ENCODE measurements at regions not wholly inside any gene's neighbourhood (a gene's known extent, or its start where the extent isn't known, plus 50 kb on each side); places are given as distances from the start of the nearest gene placed in this dataset.

GRCh38 chr6:74872754-74873476, 332.9 kb downstream of the COL12A1 start:
- no peak overlapping the region for H3K4me3 ChIP-seq (ENCODE audit: low read depth, low read length)
- no peak for DNase-seq (ENCODE audit: low read depth)
- no peak for TF ChIP-seq CTCF (IDR thresholded peaks at IDR 0.05; ENCODE audit: insufficient read depth, low read depth, low read length)

GRCh38 chr6:74871757-74872156, 334.1 kb downstream of the COL12A1 start:
- H3K4me3 ChIP-seq (ENCODE audit: low read depth, low read length), result no peak overlapping the region
- TF ChIP-seq CTCF (IDR thresholded peaks at IDR 0.05; ENCODE audit: insufficient read depth, low read depth, low read length), result no peak
- no peak for DNase-seq (ENCODE audit: low read depth)

- H3K4me3 ChIP-seq (ENCODE audit: low read depth, low read length), result no peak overlapping the region
- TF ChIP-seq CTCF (IDR thresholded peaks at IDR 0.05; ENCODE audit: insufficient read depth, low read depth, low read length), result peak; percentile 6
- no peak for DNase-seq (ENCODE audit: low read depth)
These were observed 335.4 kb downstream of the COL12A1 start for GRCh38 chr6:74870403-74870802.

- no peak for TF ChIP-seq CTCF (IDR thresholded peaks at IDR 0.05; ENCODE audit: insufficient read depth, low read depth, low read length)
- DNase-seq (ENCODE audit: low read depth), result no peak
- no peak overlapping the region for H3K4me3 ChIP-seq (ENCODE audit: low read depth, low read length)
These were observed 338.6 kb downstream of the COL12A1 start for GRCh38 chr6:74867291-74867690.

GRCh38 chr6:74863968-74864367, 341.9 kb downstream of the COL12A1 start:
- no peak for TF ChIP-seq CTCF (IDR thresholded peaks at IDR 0.05; ENCODE audit: insufficient read depth, low read depth, low read length)
- DNase-seq (ENCODE audit: low read depth), result no peak
- no peak overlapping the region for H3K4me3 ChIP-seq (ENCODE audit: low read depth, low read length)

GRCh38 chr6:74860456-74860855, 345.4 kb downstream of the COL12A1 start:
- TF ChIP-seq CTCF (IDR thresholded peaks at IDR 0.05; ENCODE audit: insufficient read depth, low read depth, low read length), result no peak
- no peak overlapping the region for H3K4me3 ChIP-seq (ENCODE audit: low read depth, low read length)
- no peak for DNase-seq (ENCODE audit: low read depth)

- no peak for DNase-seq (ENCODE audit: low read depth)
- TF ChIP-seq CTCF (IDR thresholded peaks at IDR 0.05; ENCODE audit: insufficient read depth, low read depth, low read length), result no peak
- no peak overlapping the region for H3K4me3 ChIP-seq (ENCODE audit: low read depth, low read length)
These were observed 348.7 kb downstream of the COL12A1 start for GRCh38 chr6:74857157-74857556.

All from fibroblast of villous mesenchyme (primary cell).